NB4 (cell line): ENCODE measurements at regions not wholly inside any gene's neighbourhood (a gene's known extent, or its start where the extent isn't known, plus 50 kb on each side); places are given as distances from the start of the nearest gene placed in this dataset.

Experiments used
- DNase-seq: peaks from one replicate; pipeline ENCODE4 v3.0.0; 2010; ENCODE audit warnings: low read depth
- H3K4me3 ChIP-seq: one replicate; pipeline ENCODE4 v1.5.1; 2011; ENCODE audit warnings: mild to moderate bottlenecking, low read depth, low read length, moderate library complexity
- CTCF ChIP-seq: IDR thresholded peaks from one replicate; pipeline ENCODE4 v1.5.1; 2012; ENCODE audit warnings: low read depth, low read length
- MAX ChIP-seq: IDR thresholded peaks from 2 replicates; pipeline ENCODE4 v1.6.1; 2011; ENCODE audit warnings: low read depth, low read length
- MYC ChIP-seq: IDR thresholded peaks from 2 replicates; pipeline ENCODE4 v1.6.1; 2011; ENCODE audit warnings: low read depth, low read length
- POLR2A ChIP-seq: IDR thresholded peaks from 2 replicates; pipeline ENCODE4 v1.6.1; 2011; ENCODE audit warnings: mild to moderate bottlenecking; ENCODE audit not compliant: insufficient read length; ENCODE audit errors: extremely low read depth

GRCh38 chr9:107170801-107171200 lies 112.3 kb upstream of the RAD23B start:
- no peak for DNase-seq
- TF ChIP-seq CTCF (no peak), MAX (no peak), POLR2A (no peak), MYC (no peak)
- no peak overlapping the region for H3K4me3 ChIP-seq

- H3K4me3 ChIP-seq: no peak overlapping the region
- peak; percentile 74 for DNase-seq
- TF ChIP-seq POLR2A: no peak
- peak; percentile 53 for TF ChIP-seq MYC
- peak; percentile 90 for TF ChIP-seq CTCF
- TF ChIP-seq MAX: peak; percentile 75
Observed at GRCh38 chr9:107172160-107172978, 110.7 kb upstream of the RAD23B start.

- no peak overlapping the region for H3K4me3 ChIP-seq
- no peak for DNase-seq
- TF ChIP-seq MYC: no peak
- TF ChIP-seq MAX: no peak
- no peak for TF ChIP-seq CTCF
Observed at GRCh38 chr9:107172979-107173347, 110.1 kb upstream of the RAD23B start.

- no peak for DNase-seq
- no peak for TF ChIP-seq MYC
- no peak for TF ChIP-seq CTCF
- no peak for TF ChIP-seq POLR2A
- no peak for TF ChIP-seq MAX
- no peak overlapping the region for H3K4me3 ChIP-seq
Observed at GRCh38 chr9:107173422-107174180, 109.5 kb upstream of the RAD23B start.

- TF ChIP-seq MYC (no peak), CTCF (no peak), POLR2A (no peak), MAX (no peak)
- no peak overlapping the region for H3K4me3 ChIP-seq
- peak; percentile 13 for DNase-seq
Observed at GRCh38 chr9:107174441-107174840, 108.6 kb upstream of the RAD23B start.

- TF ChIP-seq CTCF (no peak), MYC (no peak), MAX (no peak), POLR2A (no peak)
- DNase-seq: no peak
- H3K4me3 ChIP-seq: no peak overlapping the region
Observed at GRCh38 chr9:107175041-107175440, 108.0 kb upstream of the RAD23B start.
